Neural cell (in vitro differentiated cells): ENCODE measurements at regions not wholly inside any gene's neighbourhood (a gene's known extent, or its start where the extent isn't known, plus 50 kb on each side); places are given as distances from the start of the nearest gene placed in this dataset.

Experiments used
- EP300 ChIP-seq: fragments of 450-650 bp; conservative IDR thresholded peaks from 2 replicates; pipeline ENCODE4 v1.6.1; 2014; ENCODE audit warnings: antibody characterized with exemption, mild to moderate bottlenecking, moderate library complexity; ENCODE audit not compliant: poor library complexity, severe bottlenecking
- EZH2 ChIP-seq: fragments of 200-600, 300-800 bp; shearing (Covaris generic), sonication (generic); IDR thresholded peaks from 2 replicates; pipeline ENCODE4 v1.6.1; 2014; ENCODE audit warnings: antibody characterized with exemption, low read length, borderline replicate concordance, mild to moderate bottlenecking; ENCODE audit not compliant: insufficient read depth, poor library complexity, severe bottlenecking
- MXI1 ChIP-seq: fragments of 450-650 bp; conservative IDR thresholded peaks from 2 replicates; pipeline ENCODE4 v1.6.1; 2014; ENCODE audit warnings: antibody characterized with exemption, mild to moderate bottlenecking; ENCODE audit not compliant: poor library complexity, severe bottlenecking
- POLR2AphosphoS5 ChIP-seq: IDR thresholded peaks from 2 replicates; pipeline ENCODE4 v1.6.1; 2012
- SMC3 ChIP-seq: fragments of 450-650 bp; conservative IDR thresholded peaks from 2 replicates; pipeline ENCODE4 v1.6.1; 2014; ENCODE audit warnings: antibody characterized with exemption, mild to moderate bottlenecking, moderate library complexity; ENCODE audit not compliant: poor library complexity
- TAF1 ChIP-seq: IDR thresholded peaks from 2 replicates; pipeline ENCODE4 v1.6.1; 2012; ENCODE audit warnings: low read depth
- TF ChIP-seq, protein P1 (sequence below): fragments of 450-650 bp; IDR thresholded peaks from 2 replicates; pipeline ENCODE4 v1.5.1; 2014; ENCODE audit warnings: antibody characterized with exemption, mild to moderate bottlenecking, moderate library complexity; ENCODE audit not compliant: poor library complexity, severe bottlenecking

GRCh38 chr3:117728226-117728625 lies 1018.6 kb downstream of the TUSC7 start:
- TF ChIP-seq, protein P1, sequence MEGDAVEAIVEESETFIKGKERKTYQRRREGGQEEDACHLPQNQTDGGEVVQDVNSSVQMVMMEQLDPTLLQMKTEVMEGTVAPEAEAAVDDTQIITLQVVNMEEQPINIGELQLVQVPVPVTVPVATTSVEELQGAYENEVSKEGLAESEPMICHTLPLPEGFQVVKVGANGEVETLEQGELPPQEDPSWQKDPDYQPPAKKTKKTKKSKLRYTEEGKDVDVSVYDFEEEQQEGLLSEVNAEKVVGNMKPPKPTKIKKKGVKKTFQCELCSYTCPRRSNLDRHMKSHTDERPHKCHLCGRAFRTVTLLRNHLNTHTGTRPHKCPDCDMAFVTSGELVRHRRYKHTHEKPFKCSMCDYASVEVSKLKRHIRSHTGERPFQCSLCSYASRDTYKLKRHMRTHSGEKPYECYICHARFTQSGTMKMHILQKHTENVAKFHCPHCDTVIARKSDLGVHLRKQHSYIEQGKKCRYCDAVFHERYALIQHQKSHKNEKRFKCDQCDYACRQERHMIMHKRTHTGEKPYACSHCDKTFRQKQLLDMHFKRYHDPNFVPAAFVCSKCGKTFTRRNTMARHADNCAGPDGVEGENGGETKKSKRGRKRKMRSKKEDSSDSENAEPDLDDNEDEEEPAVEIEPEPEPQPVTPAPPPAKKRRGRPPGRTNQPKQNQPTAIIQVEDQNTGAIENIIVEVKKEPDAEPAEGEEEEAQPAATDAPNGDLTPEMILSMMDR, result no peak
- TF ChIP-seq MXI1 (no peak), EP300 (no peak), SMC3 (no peak), POLR2AphosphoS5 (no peak), TAF1 (no peak), EZH2 (no peak)
